Tibial artery (tissue), 4 donors: ENCODE measurements at regions not wholly inside any gene's neighbourhood (a gene's known extent, or its start where the extent isn't known, plus 50 kb on each side); places are given as distances from the start of the nearest gene placed in this dataset.

ENCODE experiments used
- DNase-seq, 2 donors: peaks; one replicate each; pipeline ENCODE4 v3.0.0-alpha.2; 2019
- H3K27ac ChIP-seq, 2 donors: fragments of 200-600 bp; sonication (generic) in 1 of 2; 1 replicate in 1 of 2; 2 replicates in 1 of 2; pipeline ENCODE4 v1.5.1; 2018 to 2019; ENCODE audit warnings: mild to moderate bottlenecking in 1 of 2
- H3K27me3 ChIP-seq, 2 donors: fragments of 200-600 bp; sonication (generic) in 1 of 2; one replicate each; pipeline versions ENCODE4 v1.5.1 to v1.6.0; 2016 to 2019
- H3K36me3 ChIP-seq, 3 donors: fragments of 200-600 bp; sonication (generic) in 2 of 3; one replicate each; pipeline ENCODE4 v1.5.1; 2016 to 2019; ENCODE audit warnings: mild to moderate bottlenecking in 2 of 3
- H3K4me1 ChIP-seq, 4 donors: fragments of 200-600 bp; sonication (generic) in 2 of 4; 1 replicate in 3 of 4; 2 replicates in 1 of 4; pipeline ENCODE4 v1.5.1; 2016 to 2019
- H3K4me3 ChIP-seq, 2 donors: fragments of 200-600 bp; sonication (generic) in 1 of 2; 1 replicate in 1 of 2; 2 replicates in 1 of 2; pipeline ENCODE4 v1.5.1; 2018 to 2019; ENCODE audit warnings: mild to moderate bottlenecking in 2 of 2
- H3K9me3 ChIP-seq, 3 donors: fragments of 200-600 bp; sonication (generic) in 1 of 3; one replicate each; pipeline ENCODE4 v1.5.1; 2016 to 2019
- intact Hi-C: fragments of 100-400 bp; cut with DNase I; formaldehyde crosslinking; loops from one replicate; pipeline ENCODE4 v1.15.0; 2023; ENCODE audit warnings: low total_unique reads
- TF ChIP-seq, protein P1 (sequence below), 2 experiments: fragments of 200-600 bp in 1 of 2; fragments of 450-650 bp in 1 of 2; IDR thresholded peaks; one replicate each; pipeline ENCODE4 v1.5.1; 2017 to 2019; ENCODE audit warnings: antibody characterized with exemption in 2 of 2, mild to moderate bottlenecking in 1 of 2, moderate library complexity in 1 of 2

DNA sequence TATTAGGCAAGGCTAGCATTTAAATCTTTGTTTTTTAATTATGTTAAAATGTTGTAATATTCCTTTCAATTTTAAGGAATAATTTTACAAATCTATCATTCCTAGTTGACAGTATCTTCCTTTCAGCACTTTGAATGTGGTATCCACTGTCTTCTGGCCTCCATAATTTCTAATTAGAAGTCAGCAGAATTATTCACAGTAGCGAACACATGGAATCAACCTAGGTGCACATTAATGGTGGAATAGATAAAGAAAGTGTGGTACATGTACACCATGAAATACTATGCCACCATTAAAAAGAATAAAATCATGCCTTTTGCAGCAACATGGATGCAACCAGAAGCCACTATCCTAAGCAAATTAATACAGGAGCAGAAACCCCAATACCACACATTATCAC lies 1887.8 kb downstream of the PCDH7 start:
- Histone ChIP-seq H3K36me3 (no peaks in the 10 kb centered on the region), H3K4me1 (no peaks in the 10 kb centered on the region), H3K9me3 (no peaks in the 10 kb centered on the region), H3K27me3 (no peaks in the 10 kb centered on the region), H3K27ac (no peak overlapping the region), H3K4me3 (no peak overlapping the region)
- TF ChIP-seq, protein P1, sequence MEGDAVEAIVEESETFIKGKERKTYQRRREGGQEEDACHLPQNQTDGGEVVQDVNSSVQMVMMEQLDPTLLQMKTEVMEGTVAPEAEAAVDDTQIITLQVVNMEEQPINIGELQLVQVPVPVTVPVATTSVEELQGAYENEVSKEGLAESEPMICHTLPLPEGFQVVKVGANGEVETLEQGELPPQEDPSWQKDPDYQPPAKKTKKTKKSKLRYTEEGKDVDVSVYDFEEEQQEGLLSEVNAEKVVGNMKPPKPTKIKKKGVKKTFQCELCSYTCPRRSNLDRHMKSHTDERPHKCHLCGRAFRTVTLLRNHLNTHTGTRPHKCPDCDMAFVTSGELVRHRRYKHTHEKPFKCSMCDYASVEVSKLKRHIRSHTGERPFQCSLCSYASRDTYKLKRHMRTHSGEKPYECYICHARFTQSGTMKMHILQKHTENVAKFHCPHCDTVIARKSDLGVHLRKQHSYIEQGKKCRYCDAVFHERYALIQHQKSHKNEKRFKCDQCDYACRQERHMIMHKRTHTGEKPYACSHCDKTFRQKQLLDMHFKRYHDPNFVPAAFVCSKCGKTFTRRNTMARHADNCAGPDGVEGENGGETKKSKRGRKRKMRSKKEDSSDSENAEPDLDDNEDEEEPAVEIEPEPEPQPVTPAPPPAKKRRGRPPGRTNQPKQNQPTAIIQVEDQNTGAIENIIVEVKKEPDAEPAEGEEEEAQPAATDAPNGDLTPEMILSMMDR (IDR thresholded peaks at IDR 0.05) = no peak
- intact Hi-C loops = no loop called here
- DNase-seq = no peak

DNA sequence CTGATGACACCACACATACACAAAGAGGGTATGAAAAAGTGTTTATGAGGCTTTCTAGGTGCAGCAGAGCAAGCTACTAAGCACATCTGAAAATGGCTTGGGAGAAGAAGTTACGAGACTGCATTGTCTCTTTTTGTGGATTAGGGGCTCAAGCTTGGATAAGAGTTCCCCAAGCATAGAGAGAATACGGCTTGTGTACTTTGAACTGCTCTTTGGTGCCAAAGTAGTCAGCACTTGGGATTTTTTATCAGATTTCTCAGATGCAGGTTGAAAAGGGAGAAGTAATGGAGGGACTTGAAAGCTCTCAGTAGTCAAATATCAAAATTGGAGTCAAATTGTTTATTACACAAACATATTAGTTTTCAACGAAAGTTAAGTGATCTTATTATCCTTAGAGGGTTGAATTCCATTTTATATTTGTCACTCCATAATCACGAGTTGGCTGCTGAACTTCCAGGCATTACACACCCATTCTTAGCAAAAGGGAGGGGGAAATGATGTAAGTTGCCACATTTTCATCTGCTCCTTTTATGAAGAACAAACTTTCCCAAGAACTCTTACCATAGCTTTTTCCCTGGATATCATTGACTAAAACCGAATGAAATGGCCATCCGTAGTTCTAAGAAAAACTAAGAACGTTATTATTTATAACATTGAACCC lies 1904.9 kb downstream of the PCDH7 start:
- Histone ChIP-seq H3K36me3 (no peaks in the 10 kb centered on the region), H3K9me3 (no peaks in the 10 kb centered on the region), H3K27ac (no peak overlapping the region), H3K4me1 (no peaks in the 10 kb centered on the region), H3K4me3 (no peak overlapping the region), H3K27me3 (no peaks in the 10 kb centered on the region)
- intact Hi-C loops = no loop called here
- TF ChIP-seq, protein P1 (IDR thresholded peaks at IDR 0.05) = no peak
- DNase-seq = no peak

- H3K36me3 ChIP-seq = no peaks in the 10 kb centered on the region
- no peak for DNase-seq
- H3K4me1 ChIP-seq = no peaks in the 10 kb centered on the region
- no peak overlapping the region for H3K27ac ChIP-seq
- intact Hi-C loops = no loop called here
- H3K9me3 ChIP-seq = no peaks in the 10 kb centered on the region
- no peaks in the 10 kb centered on the region for H3K27me3 ChIP-seq
- H3K4me3 ChIP-seq = no peak overlapping the region
- TF ChIP-seq, protein P1 (IDR thresholded peaks at IDR 0.05) = no peak
Observed at GRCh38 chr4:32625687-32626337, 1905.6 kb downstream of the PCDH7 start.

DNA sequence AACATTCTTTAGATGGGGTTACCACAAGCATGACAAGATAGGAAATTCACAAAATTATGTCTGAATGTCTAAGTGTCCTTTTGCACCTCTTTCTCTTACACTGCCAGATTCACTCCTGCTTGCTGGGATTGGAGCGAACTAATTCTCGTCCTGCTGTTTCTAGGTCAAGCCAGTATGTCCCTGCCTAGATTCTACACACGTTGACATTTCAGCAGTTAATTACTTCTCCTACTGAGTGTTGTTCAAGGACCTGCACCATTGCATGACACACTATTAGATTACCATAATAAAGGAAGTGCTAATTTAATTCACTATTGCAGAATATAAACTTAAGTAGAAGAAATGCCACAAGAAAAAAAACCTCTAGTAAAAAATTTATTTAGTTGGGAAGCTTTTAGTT lies 1911.7 kb downstream of the PCDH7 start:
- intact Hi-C loops = no loop called here
- TF ChIP-seq, protein P1 (IDR thresholded peaks at IDR 0.05) = no peak
- Histone ChIP-seq H3K4me3 (no peak overlapping the region), H3K36me3 (no peaks in the 10 kb centered on the region), H3K4me1 (no peaks in the 10 kb centered on the region), H3K27ac (no peak overlapping the region), H3K9me3 (no peaks in the 10 kb centered on the region), H3K27me3 (no peaks in the 10 kb centered on the region)
- no peak for DNase-seq

DNA sequence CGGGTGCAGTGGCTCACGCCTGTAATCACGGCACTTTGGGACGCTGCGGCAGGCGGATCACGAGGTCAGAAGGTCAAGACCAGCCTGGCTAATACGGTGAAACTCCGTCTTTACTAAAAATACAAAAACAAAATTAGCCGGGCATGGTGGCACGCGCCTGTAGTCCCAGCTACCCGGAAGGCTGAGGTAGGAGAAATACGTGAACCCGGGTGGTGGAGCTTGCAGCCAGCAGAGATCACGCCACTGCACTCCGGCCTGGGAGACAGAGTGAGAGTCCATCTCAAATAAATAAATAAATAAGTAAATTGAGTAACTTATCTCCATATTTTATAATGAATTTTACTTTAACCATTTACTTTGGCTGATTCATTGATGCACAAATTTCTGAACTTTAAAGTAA lies 1913.3 kb downstream of the PCDH7 start:
- H3K9me3 ChIP-seq = no peaks in the 10 kb centered on the region
- no peaks in the 10 kb centered on the region for H3K36me3 ChIP-seq
- intact Hi-C loops = no loop called here
- TF ChIP-seq, protein P1 (IDR thresholded peaks at IDR 0.05) = no peak
- DNase-seq = no peak
- H3K27ac ChIP-seq = no peak overlapping the region
- no peaks in the 10 kb centered on the region for H3K27me3 ChIP-seq
- no peaks in the 10 kb centered on the region for H3K4me1 ChIP-seq
- H3K4me3 ChIP-seq = no peak overlapping the region
